ENCODE measurements at regions not wholly inside any gene's neighbourhood (a gene's known extent, or its start where the extent isn't known, plus 50 kb on each side); places are given as distances from the start of the nearest gene placed in this dataset.

GRCh38 chr11:57094181-57094935 lies 87.4 kb upstream of the LRRC55 start:
- TF ChIP-seq POLR2A (IDR thresholded peaks at IDR 0.05) (no peak), POLR2AphosphoS5 (IDR thresholded peaks at IDR 0.05) (no peak)
- TF ChIP-seq, protein P1, sequence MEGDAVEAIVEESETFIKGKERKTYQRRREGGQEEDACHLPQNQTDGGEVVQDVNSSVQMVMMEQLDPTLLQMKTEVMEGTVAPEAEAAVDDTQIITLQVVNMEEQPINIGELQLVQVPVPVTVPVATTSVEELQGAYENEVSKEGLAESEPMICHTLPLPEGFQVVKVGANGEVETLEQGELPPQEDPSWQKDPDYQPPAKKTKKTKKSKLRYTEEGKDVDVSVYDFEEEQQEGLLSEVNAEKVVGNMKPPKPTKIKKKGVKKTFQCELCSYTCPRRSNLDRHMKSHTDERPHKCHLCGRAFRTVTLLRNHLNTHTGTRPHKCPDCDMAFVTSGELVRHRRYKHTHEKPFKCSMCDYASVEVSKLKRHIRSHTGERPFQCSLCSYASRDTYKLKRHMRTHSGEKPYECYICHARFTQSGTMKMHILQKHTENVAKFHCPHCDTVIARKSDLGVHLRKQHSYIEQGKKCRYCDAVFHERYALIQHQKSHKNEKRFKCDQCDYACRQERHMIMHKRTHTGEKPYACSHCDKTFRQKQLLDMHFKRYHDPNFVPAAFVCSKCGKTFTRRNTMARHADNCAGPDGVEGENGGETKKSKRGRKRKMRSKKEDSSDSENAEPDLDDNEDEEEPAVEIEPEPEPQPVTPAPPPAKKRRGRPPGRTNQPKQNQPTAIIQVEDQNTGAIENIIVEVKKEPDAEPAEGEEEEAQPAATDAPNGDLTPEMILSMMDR (IDR thresholded peaks at IDR 0.05 in 8 of 11, conservative IDR thresholded peaks at IDR 0.05 in 3 of 11) = no peak
